H9 (cell line): ENCODE measurements at regions not wholly inside any gene's neighbourhood (a gene's known extent, or its start where the extent isn't known, plus 50 kb on each side); places are given as distances from the start of the nearest gene placed in this dataset.

Source experiments
- DNase-seq: peaks from one replicate; pipeline ENCODE4 v3.0.0-alpha.2; 2017
- H2AFZ ChIP-seq: one replicate; pipeline ENCODE4 v1.6.1; 2013; ENCODE audit warnings: mild to moderate bottlenecking, low read length, control low read depth, moderate library complexity
- H2AK5ac ChIP-seq: 2 replicates; pipeline ENCODE4 v1.6.1; 2013; ENCODE audit warnings: low read length, control low read depth, mixed read lengths; ENCODE audit not compliant: insufficient read length
- H2BK120ac ChIP-seq: one replicate; pipeline ENCODE4 v1.6.1; 2013; ENCODE audit warnings: low read depth, mild to moderate bottlenecking, low read length, control low read depth, inconsistent platforms; ENCODE audit not compliant: poor library complexity, severe bottlenecking
- H2BK12ac ChIP-seq: 2 replicates; pipeline ENCODE4 v1.6.1; 2013; ENCODE audit warnings: low read length, control low read depth, mixed read lengths, low read depth; ENCODE audit not compliant: insufficient read length
- H2BK15ac ChIP-seq: 2 replicates; pipeline ENCODE4 v1.6.1; 2013; ENCODE audit warnings: low read depth, low read length, control low read depth
- H2BK20ac ChIP-seq: one replicate; pipeline ENCODE4 v1.6.1; 2013; ENCODE audit warnings: low read depth, mild to moderate bottlenecking, low read length, control low read depth, inconsistent platforms; ENCODE audit not compliant: poor library complexity, severe bottlenecking
- H2BK5ac ChIP-seq: 2 replicates; pipeline ENCODE4 v1.6.1; 2013; ENCODE audit warnings: low read length, control low read depth, mixed read lengths; ENCODE audit not compliant: insufficient read length
- H3K14ac ChIP-seq: 2 replicates; pipeline ENCODE4 v1.6.1; 2013; ENCODE audit warnings: low read length, control low read depth; ENCODE audit not compliant: insufficient read depth
- H3K18ac ChIP-seq: 2 replicates; pipeline ENCODE4 v1.6.1; 2013; ENCODE audit warnings: low read depth, mild to moderate bottlenecking, mixed read lengths, low read length, control low read depth; ENCODE audit not compliant: insufficient read length
- H3K23ac ChIP-seq: 2 replicates; pipeline ENCODE4 v1.6.1; 2013; ENCODE audit warnings: low read length, control low read depth, mixed read lengths, low read depth; ENCODE audit not compliant: insufficient read length
- H3K23me2 ChIP-seq: 2 replicates; pipeline ENCODE4 v1.6.1; 2013; ENCODE audit warnings: low read depth, mild to moderate bottlenecking, mixed read lengths, low read length, control low read depth; ENCODE audit not compliant: insufficient read length, poor library complexity, severe bottlenecking
- H3K27ac ChIP-seq: 2 replicates; pipeline ENCODE4 v1.5.1; 2013; ENCODE audit warnings: low read length, control low read depth, mixed read lengths, low read depth; ENCODE audit not compliant: insufficient read length
- H3K27me3 ChIP-seq: 2 replicates; pipeline ENCODE4 v1.6.1; 2013; ENCODE audit warnings: low read length, control low read depth, inconsistent platforms; ENCODE audit not compliant: insufficient read depth
- H3K4ac ChIP-seq: 2 replicates; pipeline ENCODE4 v1.6.1; 2013; ENCODE audit warnings: low read depth, mild to moderate bottlenecking, control low read depth, inconsistent platforms, low read length, moderate library complexity
- H3K4me1 ChIP-seq: 2 replicates; pipeline ENCODE4 v1.6.1; 2013; ENCODE audit warnings: low read length, control low read depth, inconsistent platforms; ENCODE audit not compliant: insufficient read depth
- H3K4me2 ChIP-seq: 2 replicates; pipeline ENCODE4 v1.6.1; 2013; ENCODE audit warnings: low read length, control low read depth, mixed read lengths; ENCODE audit not compliant: insufficient read length, insufficient read depth
- H3K56ac ChIP-seq: 2 replicates; pipeline ENCODE4 v1.6.1; 2013; ENCODE audit warnings: low read depth, mild to moderate bottlenecking, mixed read lengths, low read length, control low read depth; ENCODE audit not compliant: insufficient read length
- H3K79me1 ChIP-seq: 2 replicates; pipeline ENCODE4 v1.6.1; 2013; ENCODE audit warnings: low read depth, mild to moderate bottlenecking, moderate library complexity, low read length, control low read depth, inconsistent platforms; ENCODE audit not compliant: insufficient read depth, poor library complexity, severe bottlenecking
- H3K79me2 ChIP-seq: 2 replicates; pipeline ENCODE4 v1.6.1; 2013; ENCODE audit warnings: low read length, control low read depth, inconsistent platforms; ENCODE audit not compliant: insufficient read depth
- H3K9ac ChIP-seq: 2 replicates; pipeline ENCODE4 v1.6.1; 2013; ENCODE audit warnings: low read length, control low read depth, mixed read lengths; ENCODE audit not compliant: insufficient read length; ENCODE audit errors: extremely low read depth
- H3K9me3 ChIP-seq: one replicate; pipeline ENCODE4 v1.6.1; 2013; ENCODE audit warnings: low read depth, low read length, inconsistent platforms; ENCODE audit not compliant: control insufficient read depth
- H3T11ph ChIP-seq: one replicate; pipeline ENCODE4 v1.6.1; 2013; ENCODE audit warnings: mild to moderate bottlenecking, low read length, control low read depth, inconsistent platforms
- H4K20me1 ChIP-seq: one replicate; pipeline ENCODE4 v1.6.1; 2013; ENCODE audit not compliant: control insufficient read depth, insufficient read length, insufficient read depth
- H4K5ac ChIP-seq: 2 replicates; pipeline ENCODE4 v1.6.1; 2013; ENCODE audit warnings: low read depth, mild to moderate bottlenecking, mixed read lengths, low read length, control low read depth; ENCODE audit not compliant: insufficient read length
- H4K8ac ChIP-seq: replicated peaks from 2 replicates; pipeline ENCODE4 v1.6.1; 2013; ENCODE audit warnings: low read length, control low read depth, mixed read lengths, low read depth; ENCODE audit not compliant: insufficient read length
- H4K91ac ChIP-seq: 2 replicates; pipeline ENCODE4 v1.6.1; 2013; ENCODE audit warnings: low read depth, mild to moderate bottlenecking, moderate library complexity, mixed read lengths, low read length, control low read depth; ENCODE audit not compliant: insufficient read length
- H3K27ac Mint-ChIP-seq, 3 experiments: 2 replicates in 2 of 3; 3 replicates in 1 of 3; pipeline ENCODE4 v1.8.0; 2020 to 2021; ENCODE audit warnings: mixed read lengths in 3 of 3, mild to moderate bottlenecking in 1 of 3, moderate library complexity in 1 of 3
- H3K27me3 Mint-ChIP-seq: 2 replicates; pipeline ENCODE4 v1.8.0; 2021; ENCODE audit warnings: low read depth, mild to moderate bottlenecking, moderate library complexity, mixed read lengths
- H3K36me3 Mint-ChIP-seq, 3 experiments: 2 replicates in 2 of 3; 3 replicates in 1 of 3; pipeline ENCODE4 v1.8.0; 2020 to 2021; ENCODE audit warnings: low read depth in 3 of 3, mixed read lengths in 3 of 3; ENCODE audit not compliant: insufficient read depth in 1 of 3
- H3K4me1 Mint-ChIP-seq, 2 experiments: 2 replicates each; pipeline ENCODE4 v1.8.0; 2020; ENCODE audit warnings: mixed read lengths in 2 of 2
- H3K4me3 Mint-ChIP-seq, 2 experiments: 2 replicates in 1 of 2; 3 replicates in 1 of 2; pipeline ENCODE4 v1.8.0; 2020 to 2021; ENCODE audit warnings: mild to moderate bottlenecking in 2 of 2, mixed read lengths in 2 of 2, moderate library complexity in 1 of 2
- H3K9me3 Mint-ChIP-seq, 2 experiments: 2 replicates in 1 of 2; 3 replicates in 1 of 2; pipeline ENCODE4 v1.8.0; 2020; ENCODE audit warnings: mild to moderate bottlenecking in 2 of 2, mixed read lengths in 2 of 2, moderate library complexity in 1 of 2
- CTCF ChIP-seq: fragments of 200-600 bp; sonication (generic); conservative IDR thresholded peaks from 3 replicates; pipeline ENCODE4 v1.8.0; 2021; ENCODE audit warnings: antibody characterized with exemption, mild to moderate bottlenecking
- WGBS: extraction: QIAGEN DNeasy Blood & Tissue Kit; methylation state at CpG from one replicate; pipeline ENCODE4 v1.1.7; 2013; ENCODE audit warnings: missing lambda C conversion rate, low lambda C conversion rate, mixed read lengths; ENCODE audit not compliant: insufficient read length; ENCODE audit errors: extremely low coverage; 5-methylcytosine and 5-hydroxymethylcytosine counted together

DNA sequence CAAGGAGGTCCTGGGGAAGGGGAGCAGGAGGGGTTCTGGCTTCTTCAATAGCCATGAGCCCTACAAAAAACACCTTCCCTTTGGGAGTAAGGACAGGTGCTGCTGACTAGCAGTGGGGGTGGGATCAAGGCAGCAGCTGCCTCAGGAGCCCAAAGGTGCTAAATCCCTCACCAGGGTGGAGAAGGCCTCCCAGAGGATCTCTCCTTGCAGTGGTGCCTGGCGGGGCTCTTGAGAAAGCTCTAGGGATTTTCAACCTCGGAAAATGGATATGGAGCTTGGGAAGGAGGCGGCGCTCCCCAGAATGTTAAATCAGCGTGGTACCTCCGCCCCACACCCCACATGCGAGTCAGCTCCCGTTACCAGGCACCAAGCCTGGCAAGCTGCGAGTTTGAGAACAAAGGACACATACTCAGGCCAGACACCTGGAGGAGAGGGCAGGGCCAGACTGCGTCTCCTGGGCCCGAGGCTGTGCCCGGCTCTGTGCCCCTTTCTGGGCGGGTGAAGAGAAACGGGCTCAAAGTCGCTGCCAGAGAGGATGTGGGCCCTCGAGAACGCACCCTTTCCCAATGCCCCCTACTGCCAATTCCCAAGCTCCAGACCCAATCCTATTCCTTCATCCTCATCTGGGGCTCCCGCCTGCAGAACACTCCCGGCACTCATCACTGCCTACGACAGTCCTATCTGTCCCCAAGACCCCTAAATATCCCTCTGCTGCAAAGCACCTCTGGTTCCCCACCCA lies 139.0 kb downstream of the BRD1 start:
- no peaks in the 10 kb centered on the region for H3K4me1 ChIP-seq
- no peak overlapping the region for H2BK20ac ChIP-seq
- H2AFZ ChIP-seq: no peak overlapping the region
- H3T11ph ChIP-seq: no peak overlapping the region
- no peak overlapping the region for H2AK5ac ChIP-seq
- H3K4me2 ChIP-seq: no peak overlapping the region
- peak; percentile 22 for DNase-seq
- no peak overlapping the region for H4K8ac ChIP-seq
- peak overlapping the region in 2 of 3 experiments; percentile 39 to 67; a peak in 2 of 7 replicates for H3K27ac Mint-ChIP-seq
- H3K14ac ChIP-seq: peak overlapping the region; percentile 60
- H2BK120ac ChIP-seq: no peak overlapping the region
- no peak overlapping the region for H2BK12ac ChIP-seq
- no peak overlapping the region for H3K27ac ChIP-seq
- no peak overlapping the region for H3K56ac ChIP-seq
- no peak overlapping the region for H2BK5ac ChIP-seq
- no peak overlapping the region for H2BK15ac ChIP-seq
- no peak overlapping the region for H3K23ac ChIP-seq
- H4K5ac ChIP-seq: no peak overlapping the region
- peaks cover 0 to 18% (median 0%) of the 10 kb centered on the region in 3 experiments; a peak in 4 of 7 replicates for H3K36me3 Mint-ChIP-seq
- no peaks in the 10 kb centered on the region for H3K4me1 Mint-ChIP-seq
- H3K27me3 Mint-ChIP-seq: peaks cover 10% of the 10 kb centered on the region
- no peak overlapping the region for H4K91ac ChIP-seq
- no peak overlapping the region for H3K4me3 Mint-ChIP-seq
- no peaks in the 10 kb centered on the region for H3K79me1 ChIP-seq
- no peak overlapping the region for H3K4ac ChIP-seq
- no peaks in the 10 kb centered on the region for H3K23me2 ChIP-seq
- H3K79me2 ChIP-seq: no peaks in the 10 kb centered on the region
- no CpG with 5 or more reads among the region's 20 CpGs for WGBS
- H3K9ac ChIP-seq: no peak overlapping the region
- H3K18ac ChIP-seq: no peak overlapping the region
- no peak for TF ChIP-seq CTCF
- peaks cover 22 to 24% of the 10 kb centered on the region in 2 experiments for H3K9me3 Mint-ChIP-seq
- peaks cover 8% of the 10 kb centered on the region for H3K9me3 ChIP-seq
- no peaks in the 10 kb centered on the region for H3K27me3 ChIP-seq
- no peaks in the 10 kb centered on the region for H4K20me1 ChIP-seq
